Heart right ventricle (tissue), 16 donors: ENCODE measurements at regions not wholly inside any gene's neighbourhood (a gene's known extent, or its start where the extent isn't known, plus 50 kb on each side); places are given as distances from the start of the nearest gene placed in this dataset.
"Not testable (repeated sequence)": the region's sequence is repeated elsewhere in the genome, so short reads cannot be mapped to it uniquely, and the experiment has no call there.

ENCODE experiments used
- ATAC-seq, 8 donors: fragments of 200-7000 bp; cut with Tn5 transposase; one replicate each; pipeline ENCODE4 v1.9.1; 2020; ENCODE audit warnings: mild to moderate bottlenecking in 8 of 8, moderate library complexity in 8 of 8, moderate number of reproducible peaks in 1 of 8
- DNase-seq, 2 donors: peaks; one replicate each; pipeline ENCODE4 v3.0.0-alpha.2; 2020
- H3K27ac ChIP-seq, 10 donors: fragments of 200-600 bp; sonication (generic) in 2 of 10; one replicate each; pipeline versions ENCODE4 v1.5.0 to v1.8.0; 2020 to 2022; ENCODE audit warnings: mild to moderate bottlenecking in 3 of 10
- H3K27me3 ChIP-seq, 7 donors: fragments of 200-600 bp; one replicate each; pipeline ENCODE4 v1.8.0; 2021 to 2022; ENCODE audit warnings: mild to moderate bottlenecking in 2 of 7
- H3K36me3 ChIP-seq, 9 donors: fragments of 200-600 bp; sonication (generic) in 1 of 9; one replicate each; pipeline versions ENCODE4 v1.5.0 to v1.8.0; 2020 to 2022; ENCODE audit warnings: mild to moderate bottlenecking in 2 of 9
- H3K4me1 ChIP-seq, 9 donors: fragments of 200-600 bp; sonication (generic) in 1 of 9; one replicate each; pipeline versions ENCODE4 v1.5.0 to v1.8.0; 2020 to 2022; ENCODE audit warnings: mild to moderate bottlenecking in 4 of 9
- H3K4me3 ChIP-seq, 10 donors: fragments of 200-600 bp; sonication (generic) in 2 of 10; one replicate each; pipeline versions ENCODE4 v1.5.0 to v1.8.0; 2020 to 2022; ENCODE audit warnings: mild to moderate bottlenecking in 7 of 10, moderate library complexity in 2 of 10
- H3K9me3 ChIP-seq, 11 donors: fragments of 200-600 bp in 10 of 11; sonication (generic) in 2 of 11; one replicate each; pipeline versions ENCODE4 v1.5.0 to v1.8.0; 2013 to 2022; ENCODE audit warnings: mild to moderate bottlenecking in 2 of 11, control low read depth in 1 of 11, moderate library complexity in 1 of 11
- CTCF ChIP-seq, 9 donors: fragments of 200-600 bp; sonication (generic) in 2 of 9; IDR thresholded peaks; one replicate each; pipeline versions ENCODE4 v1.5.0 to v1.8.0; 2021 to 2022; ENCODE audit warnings: antibody characterized with exemption in 9 of 9, mild to moderate bottlenecking in 5 of 9, moderate library complexity in 1 of 9
- WGBS, 2 donors: extraction: QIAGEN DNeasy Blood & Tissue Kit; methylation state at CpG; one replicate each; pipeline ENCODE4 v1.1.7; 2013; ENCODE audit warnings: inconsistent platforms in 1 of 2; 5-methylcytosine and 5-hydroxymethylcytosine counted together
- intact Hi-C, 10 donors: fragments of 100-400 bp; cut with DNase I; formaldehyde crosslinking; loops; one replicate each; pipeline versions ENCODE4 v1.11.1 to v1.14.2; 2022
- donor health status: Arrhythmogenic right ventricular cardiomyopathy.
- donor health status: ischemic (EF 13 %, LVEDD 7.1; RV severe dilation, severe dysfunction).
- donor health status: healthy with polysubstance abuse.
- donor health status: DM: no; HTN: yes; CAD: no.
- donor health status: DM: no; HTN: no; CAD: no.
- donor health status: ischemic (EF 25% LVEDD 6.9; RV normal size, moderate dysfunction).
- donor health status: ischemic (EF 25% LVEDD 5.7; RV mildly dilated, moderate dysfunction).
- donor health status: healthy.
- donor health status: DM: yes; HTN: yes; CAD: no.
- donor health status: Ischemic cardiomyopathy.
- donor health status: ischemic (EF 35%, LVEDD 5.7; RV mildly dilated, moderate dysfunction).
- donor health status: nonischemic (EF 11% LVEDD 7.7; RV severe dilation, severe dysfunction).
- donor health status: DM: yes; HTN: yes; CAD: no.
- donor health status: PGD.
- donor health status: ischemic (EF 29% LVEDD 5.4; RV normal size, mild dysfunction).
- donor health status: nonischemic (EF 23%, LVEDD 6.1; RV moderate dilation, normal function).

GRCh38 chr15:75785771-75786574 lies 57.3 kb upstream of the UBE2Q2 start:
- Histone ChIP-seq H3K36me3 (no peaks in the 10 kb centered on the region), H3K4me3 (no peak overlapping the region), H3K27me3 (peaks cover 0 to 36% (median 12%) of the 10 kb centered on the region in 7 donors), H3K9me3 (no peaks in the 10 kb centered on the region), H3K27ac (no peak overlapping the region), H3K4me1 (no peaks in the 10 kb centered on the region)
- ATAC-seq = no peak
- intact Hi-C loops = no loop called here
- WGBS, 2 donors = 42 to 47% methylated on average over 20 of the region's 20 CpGs
- no peak for DNase-seq
- peak in 4 of 9 donors; percentile 12 to 26 (median 18) for TF ChIP-seq CTCF (IDR thresholded peaks at IDR 0.05)

- H3K9me3 ChIP-seq, H3K36me3 ChIP-seq, H3K27ac ChIP-seq, DNase-seq, ATAC-seq, H3K4me1 ChIP-seq, H3K4me3 ChIP-seq, intact Hi-C loops: not testable (repeated sequence)
- 87 to 94% methylated on average over 10 of the region's 10 CpGs for WGBS, 2 donors
- peaks cover 0 to 33% (median 14%) of the 10 kb centered on the region in 7 donors for H3K27me3 ChIP-seq
Observed at GRCh38 chr15:75784511-75785480, 58.5 kb upstream of the UBE2Q2 start.

GRCh38 chr15:75783566-75783965 lies 59.7 kb upstream of the UBE2Q2 start:
- H3K27ac ChIP-seq, DNase-seq, ATAC-seq, H3K4me1 ChIP-seq, intact Hi-C loops, H3K36me3 ChIP-seq, H3K4me3 ChIP-seq, H3K9me3 ChIP-seq: not testable (repeated sequence)
- peaks cover 0 to 28% (median 11%) of the 10 kb centered on the region in 7 donors for H3K27me3 ChIP-seq
- 90 to 96% methylated on average over 3 of the region's 3 CpGs for WGBS, 2 donors

- Histone ChIP-seq H3K27me3 (peaks cover 0 to 23% (median 11%) of the 10 kb centered on the region in 7 donors), H3K9me3 (no peaks in the 10 kb centered on the region), H3K36me3 (no peaks in the 10 kb centered on the region), H3K27ac (no peak overlapping the region), H3K4me1 (no peaks in the 10 kb centered on the region), H3K4me3 (no peak overlapping the region)
- TF ChIP-seq CTCF (IDR thresholded peaks at IDR 0.05) = no peak
- intact Hi-C loops = no loop called here
- ATAC-seq (no peak), DNase-seq (no peak)
- WGBS, 2 donors = 81 to 88% methylated on average over 11 of the region's 11 CpGs
Observed at GRCh38 chr15:75782926-75783325, 60.3 kb upstream of the UBE2Q2 start.

GRCh38 chr15:75780995-75781394 lies 62.3 kb upstream of the UBE2Q2 start:
- 93 to 95% methylated on average over 3 to 4 of the region's 4 CpGs for WGBS, 2 donors
- H3K9me3 ChIP-seq, ATAC-seq, H3K4me3 ChIP-seq, DNase-seq, H3K36me3 ChIP-seq, H3K27ac ChIP-seq, intact Hi-C loops: not testable (repeated sequence)
- Histone ChIP-seq H3K27me3 (peaks cover 0 to 12% (median 3%) of the 10 kb centered on the region in 7 donors), H3K4me1 (peaks cover 0 to 12% (median 0%) of the 10 kb centered on the region in 9 donors)
